GM21367 (cell line): ENCODE measurements at regions not wholly inside any gene's neighbourhood (a gene's known extent, or its start where the extent isn't known, plus 50 kb on each side); places are given as distances from the start of the nearest gene placed in this dataset.
"Not testable (repeated sequence)": the region's sequence is repeated elsewhere in the genome, so short reads cannot be mapped to it uniquely, and the experiment has no call there.

Source experiments
- ATAC-seq: cut with Tn5 transposase; IDR thresholded peaks from one replicate; pipeline ENCODE4 v1.9.1; 2021; ENCODE audit not compliant: unreplicated experiment

DNA sequence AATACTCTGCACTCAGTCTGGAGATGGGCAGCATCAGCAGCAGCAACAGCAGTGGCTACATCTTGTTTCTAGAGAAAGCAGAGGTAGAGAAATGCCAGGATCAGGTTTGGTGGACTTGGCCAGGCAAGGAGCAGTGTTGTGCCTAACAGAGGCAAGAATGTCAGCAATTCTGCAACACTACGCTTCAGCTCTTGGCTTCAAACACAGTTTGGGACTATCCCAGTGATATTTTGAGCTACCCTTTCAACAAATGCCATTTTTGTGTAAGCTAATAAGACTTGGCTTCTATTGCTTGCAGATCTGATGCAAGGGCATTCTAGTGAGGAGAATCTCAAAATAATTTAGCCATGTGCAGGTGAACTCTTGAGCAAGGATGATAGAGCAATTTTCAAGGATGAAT lies 271.3 kb downstream of the PCDH20 start:
- no peak for ATAC-seq

DNA sequence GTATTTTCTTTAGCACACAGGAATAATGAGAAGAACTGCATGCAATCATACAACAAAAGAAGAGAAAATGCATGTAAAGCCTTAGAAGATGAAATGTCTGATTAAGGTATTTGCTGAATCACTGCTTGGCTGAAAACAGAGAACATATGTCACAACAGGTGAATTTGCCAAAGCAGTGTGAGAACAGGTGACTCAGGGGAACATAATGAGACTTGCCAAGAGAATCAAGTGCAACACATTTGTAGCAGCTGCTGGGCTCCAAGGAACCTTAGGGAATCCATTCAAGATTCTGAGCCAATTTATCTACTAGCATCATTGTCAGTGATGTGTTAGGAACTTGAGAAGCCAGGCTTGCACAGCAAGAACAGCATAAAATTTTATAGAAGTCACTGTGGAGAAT lies 273.1 kb downstream of the PCDH20 start:
- ATAC-seq, result no peak

DNA sequence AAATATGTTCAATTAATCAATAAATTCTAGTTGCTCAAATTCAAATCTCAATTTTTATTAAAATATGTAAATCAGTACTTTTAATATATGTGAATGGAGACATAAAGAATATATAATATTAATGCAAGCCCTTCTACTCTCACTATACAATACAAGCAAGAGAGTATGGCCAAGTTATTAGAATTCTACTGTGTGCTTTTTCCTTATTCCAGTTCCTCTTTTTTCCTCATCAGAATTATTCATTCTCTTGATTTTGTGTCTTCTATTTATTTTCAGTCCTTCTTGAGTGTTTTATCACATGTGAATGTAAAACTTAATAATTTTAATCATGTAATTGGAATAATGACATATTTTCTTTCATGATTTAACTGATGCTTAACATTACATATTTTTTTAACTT lies 276.8 kb downstream of the PCDH20 start:
- no peak for ATAC-seq

DNA sequence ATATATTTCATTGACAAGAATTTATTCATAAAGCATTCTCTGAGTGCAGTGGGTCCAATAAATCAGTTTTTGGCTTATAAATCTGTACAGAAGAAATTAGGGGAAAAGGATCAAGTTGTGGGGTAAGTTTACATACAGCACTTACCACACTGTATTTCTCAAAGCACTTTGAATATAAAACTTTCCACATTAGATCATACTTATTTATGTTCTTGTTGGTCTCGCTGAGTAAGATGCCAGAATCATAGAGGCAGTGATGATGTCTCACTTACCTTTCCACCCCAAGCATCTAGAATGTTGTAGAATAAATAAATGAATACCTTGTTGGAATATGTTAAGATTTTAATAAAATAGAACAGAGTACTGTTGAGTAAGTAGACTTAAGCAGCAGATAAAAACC lies 279.1 kb downstream of the PCDH20 start:
- ATAC-seq, result no peak

DNA sequence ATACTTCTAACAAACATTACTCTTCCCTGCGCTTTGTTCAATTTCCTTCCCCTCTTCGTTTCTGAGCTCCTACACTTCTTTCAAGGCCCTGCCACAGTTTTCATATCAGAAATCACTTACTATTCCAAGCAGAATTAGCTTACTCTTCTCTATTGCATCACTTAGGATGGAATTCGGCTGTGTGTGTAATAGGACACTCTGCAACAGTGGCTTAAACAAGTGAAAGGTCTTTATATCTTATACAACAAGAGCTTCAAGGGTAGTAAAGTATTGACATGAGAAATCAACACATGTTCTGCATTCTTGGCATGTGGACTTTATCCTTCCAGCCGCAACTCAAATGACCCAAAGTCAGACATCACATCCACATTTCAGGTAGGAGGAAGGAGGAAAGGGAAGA lies 279.6 kb downstream of the PCDH20 start:
- ATAC-seq, result no peak

DNA sequence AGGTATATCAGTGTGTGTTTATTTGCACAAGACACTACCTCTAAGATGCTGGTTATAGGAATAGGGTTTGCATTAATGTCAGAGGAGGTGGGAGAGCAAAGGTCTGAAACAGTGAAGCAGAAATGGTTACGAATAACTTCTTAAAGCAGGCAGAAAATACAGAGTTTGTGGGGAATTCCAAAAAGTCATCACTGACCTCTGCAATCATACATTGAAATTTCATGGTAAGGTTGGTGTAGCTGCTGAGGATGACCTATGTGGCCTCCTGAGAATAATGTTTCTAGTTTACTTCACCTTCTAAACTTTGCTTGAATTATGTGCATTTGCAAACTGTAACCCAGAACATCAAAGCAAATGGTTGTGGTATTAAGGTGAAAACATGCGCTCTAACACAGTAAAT lies 280.1 kb downstream of the PCDH20 start:
- ATAC-seq, result no peak

DNA sequence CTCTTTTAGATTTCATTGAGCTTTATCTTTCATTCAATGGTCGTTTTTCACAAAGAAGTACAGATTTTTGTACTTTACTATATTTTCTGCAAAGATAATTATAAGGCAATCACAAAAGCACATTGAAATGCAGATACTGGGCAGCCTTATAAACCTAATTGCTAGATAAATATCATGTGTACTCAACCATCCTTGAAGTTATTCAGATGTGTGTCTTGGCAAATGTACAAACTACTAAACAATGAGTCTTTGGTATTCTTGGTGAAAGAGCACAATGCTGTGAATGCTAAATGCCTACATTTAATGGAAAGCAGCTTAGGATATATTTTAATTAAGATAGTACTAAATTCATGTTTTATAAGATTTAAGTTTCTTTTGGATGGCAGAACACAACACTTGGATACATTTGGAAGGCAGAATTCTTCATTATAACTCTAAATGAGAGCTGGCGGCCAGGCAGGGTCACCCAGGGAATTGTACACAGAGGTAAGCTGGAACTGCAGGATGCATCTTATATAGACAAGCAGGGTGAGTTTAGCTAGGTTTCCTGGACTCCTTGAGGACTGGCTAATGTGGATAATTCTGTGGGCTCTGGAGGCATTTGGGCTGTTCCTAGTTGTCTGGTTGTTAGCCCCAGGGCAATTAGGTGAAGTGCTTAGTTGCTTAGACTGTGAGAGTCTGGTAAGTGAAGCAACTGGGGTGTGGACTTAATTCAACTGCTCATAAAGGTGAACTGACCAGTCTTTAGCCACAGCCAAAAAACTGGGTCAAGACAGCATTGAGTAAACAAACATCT lies 286.6 kb downstream of the PCDH20 start:
- no peak for ATAC-seq

DNA sequence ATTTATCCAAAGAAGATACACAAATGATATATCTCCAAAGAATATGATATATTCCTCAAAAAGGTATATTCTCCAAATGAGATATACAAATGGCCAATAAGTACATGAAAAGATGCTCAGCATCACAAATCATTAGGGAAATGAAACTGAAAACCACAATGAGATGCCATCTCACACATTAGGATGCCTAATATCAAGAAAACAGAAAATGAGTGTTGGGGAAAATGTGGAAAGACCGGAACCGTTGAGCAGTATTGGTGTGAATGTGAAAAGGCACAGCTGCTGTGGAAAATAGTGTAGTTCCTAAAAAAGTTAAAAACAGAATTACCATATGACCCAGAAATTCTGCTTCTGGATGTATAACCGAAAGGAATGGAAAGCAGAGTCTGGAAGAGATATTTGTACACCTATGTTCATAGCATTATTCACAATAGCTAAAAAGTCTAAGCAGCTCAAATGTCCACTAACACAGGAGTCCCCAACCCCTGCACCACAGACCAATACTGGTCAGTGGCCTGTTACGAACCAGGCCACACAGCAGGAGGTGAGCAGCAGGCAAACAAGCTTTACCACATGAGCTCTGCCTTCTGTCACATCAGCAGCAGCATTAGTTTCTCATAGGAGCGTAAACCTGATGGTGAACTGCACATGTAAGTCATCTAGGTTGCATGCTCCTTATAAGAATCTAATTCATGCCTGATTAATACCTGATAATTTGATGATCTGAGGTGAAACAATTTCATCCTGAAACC lies 291.9 kb downstream of the PCDH20 start:
- no peak for ATAC-seq

DNA sequence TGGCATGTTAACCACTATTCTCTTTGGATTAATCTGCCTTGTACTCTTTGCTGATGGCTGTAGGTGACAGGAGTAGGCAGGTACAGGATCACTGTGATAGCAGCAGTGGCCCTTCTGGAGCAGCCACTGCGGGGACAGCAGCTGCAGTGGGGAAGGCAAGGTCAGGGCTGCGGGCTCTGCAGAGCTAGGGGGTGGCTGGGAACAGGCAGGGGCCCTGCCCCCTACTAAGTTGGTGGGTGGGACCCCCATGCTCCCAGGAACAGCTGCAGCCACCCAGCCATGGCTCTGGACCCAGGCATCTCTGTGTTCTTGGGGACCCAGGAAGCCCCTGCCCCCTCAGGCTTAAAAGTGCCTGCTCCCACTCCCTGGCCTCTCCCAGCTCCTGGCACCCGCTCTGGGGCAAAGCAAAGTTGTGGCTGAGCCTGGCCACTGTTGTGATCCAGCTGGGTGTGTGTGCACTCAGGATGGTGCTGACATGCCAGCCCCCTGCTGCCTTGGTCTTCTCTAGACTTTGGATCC lies 302.4 kb downstream of the PCDH20 start:
- ATAC-seq, result no peak

DNA sequence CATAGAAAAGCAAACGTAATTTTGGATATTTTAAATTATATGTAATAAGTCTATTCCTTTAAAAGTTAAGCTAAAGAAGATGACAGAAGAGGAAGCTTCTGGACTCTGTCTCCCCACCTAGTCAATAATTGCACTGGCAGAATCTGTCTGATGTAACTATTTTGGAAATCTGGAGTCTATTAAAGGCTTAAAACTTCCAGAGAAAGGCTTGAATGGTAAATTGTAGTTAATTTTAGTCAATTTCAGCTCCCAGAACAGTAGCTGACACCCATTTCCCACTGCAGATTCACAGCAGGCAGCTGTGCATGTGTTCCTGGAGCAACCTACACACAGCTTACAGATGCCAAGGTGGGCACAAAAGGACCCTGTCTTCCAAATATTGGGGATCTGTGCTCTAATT lies 304.1 kb downstream of the PCDH20 start:
- ATAC-seq, result no peak

DNA sequence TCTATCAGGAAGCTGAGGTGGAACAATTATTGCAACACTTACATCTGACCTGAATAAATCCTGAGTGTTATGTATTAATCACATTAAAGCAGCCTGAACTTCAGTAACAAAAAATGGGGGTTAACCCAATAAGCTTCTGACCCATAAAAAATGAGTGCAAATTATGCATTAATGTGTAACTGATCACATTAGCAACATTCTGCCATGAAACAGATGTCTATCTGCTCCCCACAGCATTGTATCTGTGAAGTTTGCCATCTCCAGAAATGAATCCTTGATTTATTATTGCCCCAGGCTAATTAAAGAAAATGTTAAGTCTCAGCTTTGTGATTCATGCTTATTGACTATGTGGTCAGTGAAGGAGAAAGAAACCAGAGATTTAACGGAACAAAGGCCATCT lies 304.9 kb downstream of the PCDH20 start:
- no peak for ATAC-seq

DNA sequence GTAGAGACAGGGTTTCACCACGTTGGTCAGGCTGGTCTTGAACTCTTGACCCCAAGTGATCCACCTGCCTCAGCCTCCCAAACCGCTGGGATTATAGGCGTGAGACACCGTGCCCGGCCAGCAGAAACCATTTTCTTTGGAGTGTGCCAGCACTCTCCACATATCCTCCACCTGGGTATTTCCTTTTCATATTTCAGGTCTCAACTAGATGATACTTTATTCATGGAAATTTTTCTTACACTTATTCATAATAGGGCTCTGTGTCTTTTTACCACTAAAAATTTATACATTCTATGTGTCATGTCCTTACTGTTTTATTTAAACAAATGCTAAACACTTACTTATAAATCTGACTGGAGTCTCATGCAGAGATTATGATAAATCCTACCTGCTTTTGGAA lies 305.9 kb downstream of the PCDH20 start:
- no peak for ATAC-seq

DNA sequence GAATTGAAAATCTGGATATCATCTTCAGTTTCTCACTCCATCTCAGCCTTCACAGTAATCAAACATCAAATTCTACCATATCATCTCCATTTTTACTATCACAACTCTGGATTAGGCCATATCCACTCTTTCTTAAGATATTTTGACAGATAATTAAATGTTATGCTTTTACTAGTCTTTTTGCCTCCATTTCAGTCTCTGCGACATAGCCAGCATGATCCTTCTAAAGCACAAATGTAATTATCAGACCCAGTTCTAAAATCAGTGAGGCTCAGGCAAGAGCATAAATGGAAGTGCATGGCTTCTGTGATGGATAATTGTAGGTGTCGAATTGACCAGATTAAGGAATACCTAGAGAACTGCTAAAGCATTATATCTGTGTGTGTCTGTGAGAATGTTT lies 307.7 kb downstream of the PCDH20 start:
- no peak for ATAC-seq

DNA sequence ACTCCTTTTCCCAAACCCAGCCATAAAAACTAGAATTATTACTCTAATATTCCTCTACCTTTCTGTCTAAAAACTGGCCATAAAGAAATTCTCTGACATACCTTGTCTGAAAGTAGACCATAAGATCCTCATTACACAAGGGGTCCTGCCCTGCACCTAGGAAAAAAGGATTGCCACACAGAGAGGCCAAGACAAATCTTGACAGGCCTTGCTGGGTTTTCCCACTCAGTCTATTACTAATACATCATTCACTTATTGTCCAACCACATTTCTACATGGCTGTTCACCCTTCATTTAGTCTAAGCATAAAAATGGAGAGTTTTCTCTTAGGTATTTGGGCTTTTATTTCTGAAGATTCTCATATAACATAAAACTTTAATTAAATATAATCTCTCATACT lies 319.8 kb downstream of the PCDH20 start:
- ATAC-seq, result no peak

DNA sequence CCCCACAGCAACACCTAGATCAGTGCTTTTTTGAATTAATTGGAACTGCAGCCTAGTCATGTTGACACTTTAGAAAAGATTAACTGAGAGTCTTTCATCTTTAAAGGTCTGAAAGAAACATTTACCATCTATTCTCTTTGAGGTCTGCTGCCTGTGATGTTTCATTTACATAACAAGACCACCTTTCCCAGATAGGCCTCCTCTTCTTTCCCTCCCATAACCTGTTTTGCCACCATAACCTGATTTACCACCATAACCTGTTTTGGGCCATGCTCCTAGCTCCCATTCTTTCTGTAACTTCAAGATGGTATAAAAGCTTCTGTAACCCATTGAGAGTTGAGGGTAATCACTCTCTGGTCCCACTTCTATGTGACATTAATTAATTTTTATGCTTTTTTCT lies 320.8 kb downstream of the PCDH20 start:
- ATAC-seq, result no peak

DNA sequence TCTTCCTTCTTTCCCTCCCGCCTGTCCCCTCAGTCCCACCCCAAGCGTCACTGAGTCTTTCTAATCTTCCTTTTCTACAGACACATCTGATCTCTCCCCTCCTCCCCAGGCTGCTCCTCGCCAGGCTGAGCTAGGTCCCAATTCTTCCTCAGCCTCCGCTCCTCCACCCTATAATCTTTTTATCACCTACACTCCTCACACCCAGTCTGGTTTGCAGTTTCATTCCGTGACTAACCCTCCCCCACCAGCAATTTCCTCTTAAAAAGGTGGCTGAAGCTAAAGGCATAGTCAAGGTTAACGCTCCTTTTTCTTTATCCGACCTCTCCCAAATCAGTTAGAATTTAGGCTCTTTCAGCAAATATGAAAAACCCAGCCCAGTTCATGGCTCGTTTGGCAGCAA lies 325.8 kb downstream of the PCDH20 start:
- not testable (repeated sequence) for ATAC-seq

DNA sequence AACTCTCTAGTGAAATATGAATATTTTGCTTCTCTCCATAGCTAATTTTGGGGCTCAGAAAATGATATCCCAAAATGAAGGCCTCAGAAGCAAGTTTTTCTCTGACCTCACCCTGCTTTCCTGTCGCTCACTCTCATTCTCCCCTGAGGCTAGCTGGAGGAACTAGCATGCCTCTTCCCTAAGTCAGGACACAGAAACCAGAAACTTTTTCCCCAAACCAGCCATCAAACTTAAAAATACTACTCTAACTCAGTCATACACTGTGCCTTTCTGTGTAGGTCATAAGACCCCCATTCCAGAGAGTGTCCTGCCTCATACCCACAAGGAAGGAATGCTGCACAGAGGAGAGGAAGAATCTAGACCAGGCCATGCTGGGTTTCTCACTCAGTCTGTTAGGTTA lies 329.6 kb downstream of the PCDH20 start:
- ATAC-seq, result no peak

DNA sequence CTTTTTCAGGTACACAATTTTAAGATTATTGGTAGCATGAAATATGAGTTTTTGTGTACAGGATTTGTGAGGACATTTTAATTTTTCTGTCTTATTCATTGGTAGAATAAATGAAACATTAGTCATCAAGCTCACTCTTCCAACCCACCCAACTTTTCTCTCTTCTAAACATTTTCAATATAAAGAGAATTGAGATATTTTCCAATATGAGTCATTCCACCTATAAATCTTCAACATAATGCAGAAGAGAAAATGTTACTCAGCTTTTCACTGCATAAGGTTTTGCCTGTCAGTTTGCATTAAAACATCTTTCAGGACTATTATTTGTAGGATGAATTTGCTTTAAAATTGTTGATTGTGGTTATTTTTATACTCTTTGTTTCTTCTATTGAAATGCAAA lies 330.7 kb downstream of the PCDH20 start:
- ATAC-seq, result no peak

DNA sequence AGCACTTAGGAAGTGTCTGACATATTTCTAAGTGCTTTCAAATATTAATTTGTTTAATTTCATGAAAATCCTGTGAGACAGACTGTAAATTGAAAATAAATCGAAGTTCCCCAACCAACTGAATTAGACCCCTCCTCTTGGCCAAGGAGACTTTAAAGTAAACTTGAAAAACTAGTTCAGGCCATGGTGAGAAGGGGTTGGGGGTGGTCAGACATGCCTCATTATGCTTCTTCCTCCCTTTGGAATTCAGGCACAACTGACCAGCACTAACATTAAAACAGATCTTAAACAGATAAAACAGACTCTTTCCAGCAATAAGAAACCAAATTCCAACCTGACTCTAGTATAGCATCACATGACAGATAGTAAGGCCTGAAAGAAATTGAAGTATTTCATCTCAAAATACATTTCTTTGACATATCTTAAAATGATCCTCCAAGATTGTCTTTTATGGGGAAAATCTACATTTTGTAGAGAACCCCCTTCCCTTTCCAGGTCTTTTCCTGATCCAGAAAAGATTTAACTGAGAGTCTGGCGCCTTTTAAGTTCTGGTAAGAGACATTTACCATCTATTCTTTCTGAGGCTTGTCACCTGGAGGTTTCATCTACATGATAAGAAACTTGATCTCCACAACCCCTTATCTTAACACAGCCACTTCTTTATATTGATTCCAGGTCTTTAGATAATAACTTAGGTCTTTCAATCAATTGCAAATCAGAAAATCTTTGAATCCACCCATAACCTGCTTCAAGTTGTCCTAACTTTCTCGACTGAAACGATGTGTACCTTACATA lies 336.5 kb downstream of the PCDH20 start:
- ATAC-seq, result no peak

DNA sequence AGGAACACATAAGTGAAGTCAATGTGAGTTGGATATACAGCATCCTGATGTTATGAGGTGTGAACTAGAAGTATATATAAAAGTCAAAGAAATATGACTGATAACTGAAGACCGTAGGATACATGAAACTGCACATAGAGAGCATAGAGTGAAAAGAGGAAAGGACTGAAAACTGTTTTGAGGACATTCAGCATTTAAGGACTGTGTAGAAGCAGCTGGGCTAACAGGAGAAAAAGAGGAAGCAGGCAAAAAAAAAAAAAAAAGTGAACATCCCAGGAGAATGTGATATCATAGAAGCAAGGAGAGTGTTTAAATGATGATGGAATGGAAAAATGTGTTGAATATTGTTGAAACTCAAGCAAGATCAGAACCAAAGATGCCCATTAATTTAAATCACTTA lies 363.5 kb downstream of the PCDH20 start:
- ATAC-seq, result no peak

DNA sequence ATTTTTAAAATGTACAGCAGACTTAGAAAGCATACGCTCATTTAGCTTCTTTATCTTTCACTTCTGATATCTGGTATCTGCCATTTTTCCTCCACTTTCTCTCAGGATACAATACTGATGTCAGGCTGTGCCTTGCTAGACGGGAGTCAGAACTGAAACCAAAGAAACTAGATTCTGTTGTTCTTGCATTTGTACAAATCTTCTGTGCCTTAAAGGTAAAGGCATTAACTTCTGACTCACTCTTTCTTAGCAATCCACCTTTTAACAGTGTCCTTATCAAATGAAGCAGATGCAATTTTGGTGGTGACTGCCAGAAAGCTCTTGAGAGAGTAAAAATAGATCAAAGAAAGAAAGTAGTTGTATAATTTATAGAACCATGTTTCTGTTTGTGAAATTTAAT lies 370.4 kb downstream of the PCDH20 start:
- ATAC-seq, result no peak

DNA sequence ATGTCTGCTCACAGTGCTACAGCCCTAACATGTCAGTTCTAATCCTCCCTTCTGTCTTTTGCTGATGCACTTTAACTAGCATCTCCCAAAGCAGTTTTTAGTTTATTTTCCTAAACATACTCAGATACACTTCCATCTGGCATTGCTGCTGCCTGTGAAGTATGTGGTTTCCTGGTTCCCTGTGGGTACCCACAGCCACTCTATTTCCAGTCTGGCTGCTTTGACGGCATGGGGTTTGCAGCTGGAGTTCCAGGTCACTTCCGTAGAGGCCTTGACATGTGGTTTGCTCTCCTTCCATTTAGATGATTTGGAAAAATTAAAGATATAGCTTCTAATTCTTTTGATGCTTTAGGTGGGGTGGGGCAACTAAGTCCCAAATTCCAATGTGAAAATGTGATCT lies 375.5 kb downstream of the PCDH20 start:
- no peak for ATAC-seq
